ENCODE measurements at regions not wholly inside any gene's neighbourhood (a gene's known extent, or its start where the extent isn't known, plus 50 kb on each side); places are given as distances from the start of the nearest gene placed in this dataset.

- no peak for TF ChIP-seq CTCF (IDR thresholded peaks at IDR 0.05)
- no peak for TF ChIP-seq EP300 (IDR thresholded peaks at IDR 0.05)
These were observed 1155.5 kb upstream of the PABPC4L start for GRCh38 chr4:135357091-135357490.

Data from gastroesophageal sphincter (tissue), 3 donors.